ENCODE measurements at regions not wholly inside any gene's neighbourhood (a gene's known extent, or its start where the extent isn't known, plus 50 kb on each side); places are given as distances from the start of the nearest gene placed in this dataset.

- DNase-seq = no peak
- Histone ChIP-seq H3K4me1 (no peaks in the 10 kb centered on the region), H3K9me3 (replicated peaks) (peaks cover 4% of the 10 kb centered on the region), H3K36me3 (no peaks in the 10 kb centered on the region), H3K27ac (replicated peaks) (no peak overlapping the region), H3K27me3 (ENCODE audit: low read depth) (no peaks in the 10 kb centered on the region), H3K4me3 (no peak overlapping the region)
- no peak for TF ChIP-seq CTCF (IDR thresholded peaks at IDR 0.05; ENCODE audit: borderline replicate concordance)
- intact Hi-C loops (cut with micrococcal nuclease) = no loop called here
Measured at GRCh38 chr2:33770023-33770422, 170.9 kb upstream of the FAM98A start.

- H3K27me3 ChIP-seq (ENCODE audit: low read depth) = no peaks in the 10 kb centered on the region
- no peak for TF ChIP-seq CTCF (IDR thresholded peaks at IDR 0.05; ENCODE audit: borderline replicate concordance)
- H3K4me3 ChIP-seq = no peak overlapping the region
- H3K4me1 ChIP-seq = no peaks in the 10 kb centered on the region
- H3K27ac ChIP-seq (replicated peaks) = no peak overlapping the region
- H3K9me3 ChIP-seq (replicated peaks) = peaks cover 2% of the 10 kb centered on the region
- no peak for DNase-seq
- intact Hi-C loops (cut with micrococcal nuclease) = no loop called here
- no peaks in the 10 kb centered on the region for H3K36me3 ChIP-seq
Measured at GRCh38 chr2:33766175-33766574, 167.1 kb upstream of the FAM98A start.

GRCh38 chr2:33765122-33765521, 166.0 kb upstream of the FAM98A start:
- Histone ChIP-seq H3K9me3 (replicated peaks) (peaks cover 2% of the 10 kb centered on the region), H3K4me1 (no peaks in the 10 kb centered on the region), H3K4me3 (no peak overlapping the region), H3K27ac (replicated peaks) (no peak overlapping the region), H3K27me3 (ENCODE audit: low read depth) (no peaks in the 10 kb centered on the region), H3K36me3 (no peaks in the 10 kb centered on the region)
- no peak for DNase-seq
- no peak for TF ChIP-seq CTCF (IDR thresholded peaks at IDR 0.05; ENCODE audit: borderline replicate concordance)
- intact Hi-C loops (cut with micrococcal nuclease) = no loop called here

- Histone ChIP-seq H3K27me3 (ENCODE audit: low read depth) (no peaks in the 10 kb centered on the region), H3K4me3 (no peak overlapping the region), H3K36me3 (no peaks in the 10 kb centered on the region), H3K4me1 (no peaks in the 10 kb centered on the region), H3K27ac (replicated peaks) (no peak overlapping the region), H3K9me3 (replicated peaks) (peaks cover 4% of the 10 kb centered on the region)
- intact Hi-C loops (cut with micrococcal nuclease) = no loop called here
- DNase-seq = no peak
- TF ChIP-seq CTCF (IDR thresholded peaks at IDR 0.05; ENCODE audit: borderline replicate concordance) = no peak
Measured at GRCh38 chr2:33764551-33764950, 165.5 kb upstream of the FAM98A start.

GRCh38 chr2:33763671-33764310, 164.7 kb upstream of the FAM98A start:
- no peaks in the 10 kb centered on the region for H3K27me3 ChIP-seq (ENCODE audit: low read depth)
- H3K4me3 ChIP-seq = no peak overlapping the region
- no peak overlapping the region for H3K27ac ChIP-seq (replicated peaks)
- no peak for TF ChIP-seq CTCF (IDR thresholded peaks at IDR 0.05; ENCODE audit: borderline replicate concordance)
- H3K9me3 ChIP-seq (replicated peaks) = peaks cover 12% of the 10 kb centered on the region
- no peak for DNase-seq
- no peaks in the 10 kb centered on the region for H3K36me3 ChIP-seq
- intact Hi-C loops (cut with micrococcal nuclease) = no loop called here
- H3K4me1 ChIP-seq = no peaks in the 10 kb centered on the region

All from left ventricle myocardium inferior (tissue), 1 donor.